Fibroblast of the conjunctiva (primary cell): ENCODE measurements at regions not wholly inside any gene's neighbourhood (a gene's known extent, or its start where the extent isn't known, plus 50 kb on each side); places are given as distances from the start of the nearest gene placed in this dataset.
"Not testable (repeated sequence)": the region's sequence is repeated elsewhere in the genome, so short reads cannot be mapped to it uniquely, and the experiment has no call there.

Experiments
- DNase-seq: peaks from one replicate; pipeline ENCODE4 v3.0.0-alpha.2; 2010; ENCODE audit warnings: low read depth

GRCh38 chr21:23607782-23608431 is 1999.4 kb downstream of the MRPL39 start:
- no peak for DNase-seq

GRCh38 chr21:23601549-23601948 is 2005.7 kb downstream of the MRPL39 start:
- no peak for DNase-seq

GRCh38 chr21:23593582-23593981 is 2013.7 kb downstream of the MRPL39 start:
- DNase-seq: no peak

GRCh38 chr21:23585419-23585818 is 2021.9 kb downstream of the MRPL39 start:
- no peak for DNase-seq

- DNase-seq: no peak
These were observed 2027.7 kb downstream of the MRPL39 start for GRCh38 chr21:23579573-23579972.

- DNase-seq: no peak
These were observed 2029.3 kb downstream of the MRPL39 start for GRCh38 chr21:23578027-23578426.

GRCh38 chr21:23574932-23575331 is 2032.3 kb downstream of the MRPL39 start:
- no peak for DNase-seq

GRCh38 chr21:23548924-23549323 is 2058.4 kb downstream of the MRPL39 start:
- not testable (repeated sequence) for DNase-seq

- no peak for DNase-seq
These were observed 2063.9 kb downstream of the MRPL39 start for GRCh38 chr21:23543333-23543732.

GRCh38 chr21:23542097-23542496 is 2065.2 kb downstream of the MRPL39 start:
- no peak for DNase-seq

- no peak for DNase-seq
These were observed 2065.7 kb downstream of the MRPL39 start for GRCh38 chr21:23541571-23541970.

GRCh38 chr21:23534850-23535249 is 2072.4 kb downstream of the MRPL39 start:
- no peak for DNase-seq

- no peak for DNase-seq
These were observed 2075.8 kb downstream of the MRPL39 start for GRCh38 chr21:23531444-23531843.

- no peak for DNase-seq
These were observed 2082.6 kb downstream of the MRPL39 start for GRCh38 chr21:23524685-23525084.

GRCh38 chr21:23522751-23523150 is 2084.5 kb downstream of the MRPL39 start:
- DNase-seq: no peak

GRCh38 chr21:23507501-23507900 is 2099.8 kb downstream of the MRPL39 start:
- no peak for DNase-seq

GRCh38 chr21:23496729-23497128 is 2110.6 kb downstream of the MRPL39 start:
- DNase-seq: no peak

- DNase-seq: no peak
These were observed 2119.0 kb downstream of the MRPL39 start for GRCh38 chr21:23488245-23488644.

GRCh38 chr21:23480591-23481270 is 2126.6 kb downstream of the MRPL39 start:
- DNase-seq: no peak

GRCh38 chr21:23478381-23478780 is 2128.9 kb downstream of the MRPL39 start:
- DNase-seq: no peak

- no peak for DNase-seq
These were observed 2131.7 kb downstream of the MRPL39 start for GRCh38 chr21:23475281-23476219.

GRCh38 chr21:23471877-23472276 is 2135.4 kb downstream of the MRPL39 start:
- no peak for DNase-seq

- no peak for DNase-seq
These were observed 2143.9 kb downstream of the MRPL39 start for GRCh38 chr21:23463365-23463764.
